ENCODE measurements at regions not wholly inside any gene's neighbourhood (a gene's known extent, or its start where the extent isn't known, plus 50 kb on each side); places are given as distances from the start of the nearest gene placed in this dataset.
"Not testable (repeated sequence)": the region's sequence is repeated elsewhere in the genome, so short reads cannot be mapped to it uniquely, and the experiment has no call there.

DNA sequence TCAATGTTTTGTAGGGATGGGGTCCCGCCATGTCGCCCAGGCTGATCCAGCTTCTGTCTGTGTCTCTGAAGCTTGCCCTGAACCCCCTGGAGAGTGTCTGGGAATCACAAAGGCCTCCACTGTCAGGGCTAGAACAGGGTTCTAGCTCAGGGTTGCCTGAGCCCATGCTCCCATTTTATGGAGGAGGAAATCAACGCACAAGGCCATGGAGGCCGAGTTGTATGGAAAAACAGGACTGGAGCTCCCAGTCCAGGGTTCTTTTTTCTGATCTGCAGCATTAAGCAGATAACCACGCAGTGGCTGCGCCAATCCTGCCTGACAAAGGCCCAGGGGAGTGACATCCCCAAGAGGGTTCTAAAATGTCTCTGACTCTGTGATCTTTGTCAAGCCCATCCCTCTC lies 67.6 kb upstream of the NBPF3 start:
- TF ChIP-seq, protein P1, sequence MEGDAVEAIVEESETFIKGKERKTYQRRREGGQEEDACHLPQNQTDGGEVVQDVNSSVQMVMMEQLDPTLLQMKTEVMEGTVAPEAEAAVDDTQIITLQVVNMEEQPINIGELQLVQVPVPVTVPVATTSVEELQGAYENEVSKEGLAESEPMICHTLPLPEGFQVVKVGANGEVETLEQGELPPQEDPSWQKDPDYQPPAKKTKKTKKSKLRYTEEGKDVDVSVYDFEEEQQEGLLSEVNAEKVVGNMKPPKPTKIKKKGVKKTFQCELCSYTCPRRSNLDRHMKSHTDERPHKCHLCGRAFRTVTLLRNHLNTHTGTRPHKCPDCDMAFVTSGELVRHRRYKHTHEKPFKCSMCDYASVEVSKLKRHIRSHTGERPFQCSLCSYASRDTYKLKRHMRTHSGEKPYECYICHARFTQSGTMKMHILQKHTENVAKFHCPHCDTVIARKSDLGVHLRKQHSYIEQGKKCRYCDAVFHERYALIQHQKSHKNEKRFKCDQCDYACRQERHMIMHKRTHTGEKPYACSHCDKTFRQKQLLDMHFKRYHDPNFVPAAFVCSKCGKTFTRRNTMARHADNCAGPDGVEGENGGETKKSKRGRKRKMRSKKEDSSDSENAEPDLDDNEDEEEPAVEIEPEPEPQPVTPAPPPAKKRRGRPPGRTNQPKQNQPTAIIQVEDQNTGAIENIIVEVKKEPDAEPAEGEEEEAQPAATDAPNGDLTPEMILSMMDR (IDR thresholded peaks at IDR 0.05; ENCODE audit: low read depth, low read length): no peak
- DNase-seq (ENCODE audit: low read depth, low spot score): no peak
- H3K4me3 ChIP-seq (ENCODE audit: low read depth, low read length): no peak overlapping the region
- in situ Hi-C loops (cut with HindIII; ENCODE audit: low sequenced_read_pairs): no loop called here

DNA sequence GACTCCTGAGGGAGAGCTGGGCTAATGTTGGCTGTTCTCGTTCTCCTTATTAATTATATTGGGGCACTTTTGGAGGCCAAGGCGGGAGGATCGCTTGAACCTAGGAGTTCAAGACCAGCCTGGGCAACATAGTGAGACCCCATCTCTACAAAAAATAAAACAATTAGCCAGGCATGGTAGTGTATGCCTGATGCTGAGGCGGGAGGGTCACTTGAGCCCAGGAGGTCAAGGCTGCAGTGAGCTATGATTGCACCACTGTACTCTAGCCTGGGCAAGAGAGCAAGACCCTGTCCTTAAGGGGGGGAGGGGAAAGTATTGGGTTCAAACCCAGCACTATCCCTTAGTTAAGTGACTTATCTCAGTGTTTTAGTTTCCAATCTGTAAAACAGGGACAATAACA lies 70.0 kb upstream of the NBPF3 start:
- in situ Hi-C loops (cut with HindIII; ENCODE audit: low sequenced_read_pairs): no loop called here
- TF ChIP-seq, protein P1 (IDR thresholded peaks at IDR 0.05; ENCODE audit: low read depth, low read length): no peak
- DNase-seq (ENCODE audit: low read depth, low spot score): no peak
- H3K4me3 ChIP-seq (ENCODE audit: low read depth, low read length): no peak overlapping the region

DNA sequence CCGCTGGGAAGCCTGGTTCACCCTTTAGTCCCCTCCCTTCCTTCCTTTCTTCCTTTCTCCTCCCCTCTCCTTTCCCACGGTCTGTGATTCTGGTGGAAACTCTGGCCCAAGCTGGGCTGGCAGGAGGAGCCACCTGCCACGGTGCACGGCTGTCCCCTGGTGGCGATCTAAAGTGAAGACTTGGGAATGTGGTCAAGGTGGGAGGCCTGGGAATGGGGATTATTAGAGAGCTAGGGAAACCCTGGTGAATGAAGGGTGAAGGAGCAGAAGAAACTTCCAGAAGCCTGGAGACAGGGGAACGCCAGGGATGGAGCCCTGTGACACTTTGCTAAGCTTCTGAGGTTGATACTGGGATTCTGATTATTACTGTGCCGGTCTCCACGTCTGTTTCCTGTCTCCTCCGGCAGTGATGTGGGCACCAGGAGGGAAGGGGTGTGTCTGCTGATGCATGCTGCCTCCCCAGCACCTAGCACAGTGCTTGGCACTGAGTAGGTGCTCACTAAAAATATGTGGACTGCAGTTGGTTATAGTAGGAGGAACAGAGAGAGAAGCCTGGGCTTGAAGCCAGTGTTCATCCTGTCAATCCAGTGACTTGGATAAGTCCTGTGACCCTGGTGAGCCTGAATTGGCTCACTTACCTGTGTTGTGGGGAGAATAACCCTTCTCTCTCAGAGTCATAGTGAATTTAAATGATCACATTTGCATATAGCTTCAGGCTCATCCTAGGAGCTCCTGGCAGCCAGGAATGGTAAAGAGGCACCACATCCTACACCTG lies 71.2 kb upstream of the NBPF3 start:
- in situ Hi-C loops (cut with HindIII; ENCODE audit: low sequenced_read_pairs): no loop called here
- H3K4me3 ChIP-seq (ENCODE audit: low read depth, low read length): no peak overlapping the region
- TF ChIP-seq, protein P1 (IDR thresholded peaks at IDR 0.05; ENCODE audit: low read depth, low read length): peak; percentile 99
- DNase-seq (ENCODE audit: low read depth, low spot score): peak; percentile 83

DNA sequence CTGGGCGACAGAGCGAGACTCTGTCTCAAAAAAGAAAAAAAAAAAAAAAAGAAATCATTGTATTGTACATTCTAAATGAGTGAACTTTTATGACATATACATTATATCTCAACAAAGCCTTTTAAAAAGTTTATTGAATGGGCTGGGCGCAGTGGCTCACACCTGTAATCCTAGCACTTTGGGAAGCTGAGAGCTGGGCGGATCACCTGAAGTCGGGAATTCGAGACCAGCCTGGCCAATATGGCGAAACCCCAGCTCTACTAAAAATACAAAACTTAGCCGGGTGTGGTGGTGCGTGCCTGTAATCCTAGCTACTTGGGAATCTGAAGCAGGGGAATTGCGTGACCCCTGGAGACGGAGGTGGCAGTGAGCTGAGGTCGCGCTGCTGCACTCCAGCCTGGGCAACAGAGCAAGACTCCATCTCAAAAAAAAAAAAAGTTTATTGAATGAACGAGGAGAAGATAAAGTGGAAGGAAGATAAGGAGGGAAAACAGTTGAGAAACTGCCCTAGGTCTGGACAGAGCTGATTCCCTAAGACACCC lies 71.9 kb upstream of the NBPF3 start:
- H3K4me3 ChIP-seq (ENCODE audit: low read depth, low read length); DNase-seq (ENCODE audit: low read depth, low spot score); in situ Hi-C loops (cut with HindIII; ENCODE audit: low sequenced_read_pairs): not testable (repeated sequence)

DNA sequence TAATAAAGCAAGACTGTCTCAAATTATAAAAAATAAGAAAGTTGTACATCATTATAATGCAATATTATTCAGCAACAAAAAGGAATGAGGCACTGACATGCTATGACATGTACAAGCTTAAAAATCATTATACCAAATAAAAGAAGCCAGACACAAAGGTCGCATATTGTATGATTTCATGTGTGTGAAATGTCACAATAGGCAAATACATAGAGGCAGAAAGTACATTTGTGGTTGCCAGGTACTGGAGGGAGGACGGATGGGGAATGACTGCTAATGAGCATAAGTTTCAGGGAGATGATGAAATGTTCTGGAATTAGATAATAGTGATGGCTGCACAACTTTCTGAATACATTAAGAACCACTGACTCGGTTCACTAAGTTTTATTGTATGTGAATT lies 73.6 kb upstream of the NBPF3 start:
- TF ChIP-seq, protein P1 (IDR thresholded peaks at IDR 0.05; ENCODE audit: low read depth, low read length): no peak
- H3K4me3 ChIP-seq (ENCODE audit: low read depth, low read length): no peak overlapping the region
- in situ Hi-C loops (cut with HindIII; ENCODE audit: low sequenced_read_pairs): no loop called here
- no peak for DNase-seq (ENCODE audit: low read depth, low spot score)

DNA sequence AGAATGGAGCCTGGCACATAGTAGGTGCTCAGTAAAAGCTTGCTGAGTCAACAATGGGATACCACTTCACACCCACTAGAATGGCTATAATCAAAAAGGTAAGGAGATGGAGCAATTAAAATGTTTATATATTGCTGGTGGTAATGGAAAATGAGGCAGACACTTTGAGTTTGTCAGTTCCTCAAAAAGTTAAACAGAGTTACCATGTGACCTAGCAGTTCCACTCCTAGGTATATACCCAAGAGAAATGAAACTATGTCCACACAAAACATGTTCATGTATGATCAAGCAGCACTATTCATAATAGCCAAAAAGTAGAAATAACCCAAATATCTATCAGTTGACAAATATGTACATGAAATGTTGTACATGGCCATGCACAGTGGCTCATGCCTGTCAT lies 74.8 kb upstream of the ECE1 start:
- TF ChIP-seq, protein P1 (IDR thresholded peaks at IDR 0.05; ENCODE audit: low read depth, low read length): no peak
- in situ Hi-C loops (cut with HindIII; ENCODE audit: low sequenced_read_pairs): no loop called here
- H3K4me3 ChIP-seq (ENCODE audit: low read depth, low read length): no peak overlapping the region
- DNase-seq (ENCODE audit: low read depth, low spot score): no peak

DNA sequence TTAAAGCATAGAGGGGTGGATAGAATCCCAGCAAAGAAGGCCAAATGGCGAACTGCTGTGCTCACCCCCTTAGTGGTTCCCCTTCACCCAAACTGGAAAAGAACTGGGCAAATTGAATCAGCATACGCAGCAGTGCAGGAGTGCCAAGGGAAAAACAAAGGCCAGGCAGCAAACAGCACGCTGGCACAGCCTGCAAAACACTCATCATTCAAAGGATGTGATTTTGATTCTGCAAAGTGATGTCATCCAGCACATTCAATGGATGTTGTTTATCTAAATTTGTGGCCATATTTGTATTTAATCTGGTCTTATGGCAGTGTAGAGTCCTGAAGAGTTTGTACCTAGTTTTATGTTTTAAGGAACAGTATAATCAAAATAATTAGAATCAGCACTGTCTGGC lies 71.8 kb upstream of the ECE1 start:
- TF ChIP-seq, protein P1 (IDR thresholded peaks at IDR 0.05; ENCODE audit: low read depth, low read length): no peak
- in situ Hi-C loops (cut with HindIII; ENCODE audit: low sequenced_read_pairs): no loop called here
- H3K4me3 ChIP-seq (ENCODE audit: low read depth, low read length): no peak overlapping the region

More for the DNA sequence above, 71.8 kb upstream of the ECE1 start:
- DNase-seq (ENCODE audit: low read depth, low spot score): no peak

Measured in astrocyte of the spinal cord (primary cell).